ENCODE measurements at regions not wholly inside any gene's neighbourhood (a gene's known extent, or its start where the extent isn't known, plus 50 kb on each side); places are given as distances from the start of the nearest gene placed in this dataset.

- no peak for TF ChIP-seq BCLAF1 (IDR thresholded peaks at IDR 0.05)
- TF ChIP-seq ZNF274 (CRISPR knock-in tag; IDR thresholded peaks at IDR 0.05) = no peak
- TF ChIP-seq ZNF430 (CRISPR knock-in tag; IDR thresholded peaks at IDR 0.05) = no peak
- TF ChIP-seq POLR2A (IDR thresholded peaks at IDR 0.05; ENCODE audit: insufficient read depth in 1 of 2, low read depth in 2 of 2, low read length in 2 of 2) = no peak
- no peak for TF ChIP-seq FOXA1 (IDR thresholded peaks at IDR 0.05)
- no peak for TF ChIP-seq FOXA1 (CRISPR knock-in tag; IDR thresholded peaks at IDR 0.05)
Observed at GRCh38 chr2:67658820-67659219, 261.7 kb downstream of the ETAA1 start.
